ENCODE measurements at regions not wholly inside any gene's neighbourhood (a gene's known extent, or its start where the extent isn't known, plus 50 kb on each side); places are given as distances from the start of the nearest gene placed in this dataset.

DNA sequence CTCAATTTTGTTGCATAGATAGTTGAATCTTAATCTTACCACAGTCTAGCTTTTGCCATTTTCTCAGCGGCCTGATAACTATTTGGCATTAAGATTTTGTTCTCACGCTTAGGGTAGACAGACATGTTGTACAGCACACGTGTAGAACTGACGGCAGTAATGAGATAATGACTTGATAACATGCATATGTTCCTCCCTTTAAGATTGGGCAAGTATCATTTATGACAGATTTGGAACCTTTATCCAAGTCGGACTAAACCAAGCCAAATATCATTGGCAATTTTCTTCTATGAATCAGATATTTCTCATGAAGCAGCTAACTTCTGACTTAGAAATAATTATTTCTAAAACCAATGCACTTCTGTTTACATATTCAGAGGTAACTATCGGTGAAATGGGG lies 205.5 kb downstream of the NDFIP2 start:
- no peak for TF ChIP-seq POLR2A (IDR thresholded peaks at IDR 0.05)
- TF ChIP-seq, protein P1, sequence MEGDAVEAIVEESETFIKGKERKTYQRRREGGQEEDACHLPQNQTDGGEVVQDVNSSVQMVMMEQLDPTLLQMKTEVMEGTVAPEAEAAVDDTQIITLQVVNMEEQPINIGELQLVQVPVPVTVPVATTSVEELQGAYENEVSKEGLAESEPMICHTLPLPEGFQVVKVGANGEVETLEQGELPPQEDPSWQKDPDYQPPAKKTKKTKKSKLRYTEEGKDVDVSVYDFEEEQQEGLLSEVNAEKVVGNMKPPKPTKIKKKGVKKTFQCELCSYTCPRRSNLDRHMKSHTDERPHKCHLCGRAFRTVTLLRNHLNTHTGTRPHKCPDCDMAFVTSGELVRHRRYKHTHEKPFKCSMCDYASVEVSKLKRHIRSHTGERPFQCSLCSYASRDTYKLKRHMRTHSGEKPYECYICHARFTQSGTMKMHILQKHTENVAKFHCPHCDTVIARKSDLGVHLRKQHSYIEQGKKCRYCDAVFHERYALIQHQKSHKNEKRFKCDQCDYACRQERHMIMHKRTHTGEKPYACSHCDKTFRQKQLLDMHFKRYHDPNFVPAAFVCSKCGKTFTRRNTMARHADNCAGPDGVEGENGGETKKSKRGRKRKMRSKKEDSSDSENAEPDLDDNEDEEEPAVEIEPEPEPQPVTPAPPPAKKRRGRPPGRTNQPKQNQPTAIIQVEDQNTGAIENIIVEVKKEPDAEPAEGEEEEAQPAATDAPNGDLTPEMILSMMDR (IDR thresholded peaks at IDR 0.05), result no peak
